HG02642 (cell line): ENCODE measurements at regions not wholly inside any gene's neighbourhood (a gene's known extent, or its start where the extent isn't known, plus 50 kb on each side); places are given as distances from the start of the nearest gene placed in this dataset.
A peak's percentile ranks its signal among the peaks of the same experiment; 100 is the strongest.

Experiments
- ATAC-seq: cut with Tn5 transposase; IDR thresholded peaks from one replicate; pipeline ENCODE4 v1.9.1; 2021; ENCODE audit warnings: mild to moderate bottlenecking; ENCODE audit not compliant: unreplicated experiment, poor library complexity

- ATAC-seq = peak; percentile 63
These were observed 372.0 kb upstream of the KIF2A start for GRCh38 chr5:61933787-61934626.

GRCh38 chr5:61941637-61942036 lies 364.4 kb upstream of the KIF2A start:
- ATAC-seq = no peak

GRCh38 chr5:61942462-61943049 lies 363.4 kb upstream of the KIF2A start:
- no peak for ATAC-seq

GRCh38 chr5:61943713-61944112 lies 362.3 kb upstream of the KIF2A start:
- ATAC-seq = no peak

GRCh38 chr5:61948151-61948550 lies 357.9 kb upstream of the KIF2A start:
- no peak for ATAC-seq

GRCh38 chr5:61949054-61949678 lies 356.8 kb upstream of the KIF2A start:
- ATAC-seq = no peak

GRCh38 chr5:61949679-61950435 lies 356.1 kb upstream of the KIF2A start:
- no peak for ATAC-seq

- no peak for ATAC-seq
These were observed 354.7 kb upstream of the KIF2A start for GRCh38 chr5:61951295-61951694.

GRCh38 chr5:61953913-61954312 lies 352.1 kb upstream of the KIF2A start:
- ATAC-seq = no peak

GRCh38 chr5:61964201-61964600 lies 341.8 kb upstream of the KIF2A start:
- ATAC-seq = no peak

GRCh38 chr5:61965069-61965468 lies 340.9 kb upstream of the KIF2A start:
- no peak for ATAC-seq

- ATAC-seq = no peak
These were observed 340.5 kb upstream of the KIF2A start for GRCh38 chr5:61965490-61965889.

- ATAC-seq = no peak
These were observed 339.6 kb upstream of the KIF2A start for GRCh38 chr5:61966296-61966955.

- ATAC-seq = no peak
These were observed 339.0 kb upstream of the KIF2A start for GRCh38 chr5:61966997-61967396.

GRCh38 chr5:61967681-61968080 lies 338.3 kb upstream of the KIF2A start:
- ATAC-seq = no peak

GRCh38 chr5:61969347-61969746 lies 336.7 kb upstream of the KIF2A start:
- ATAC-seq = no peak

GRCh38 chr5:61969755-61970154 lies 336.3 kb upstream of the KIF2A start:
- no peak for ATAC-seq

GRCh38 chr5:61970218-61970617 lies 335.8 kb upstream of the KIF2A start:
- ATAC-seq = no peak

- no peak for ATAC-seq
These were observed 331.3 kb upstream of the KIF2A start for GRCh38 chr5:61974680-61975079.

- ATAC-seq = no peak
These were observed 324.1 kb upstream of the KIF2A start for GRCh38 chr5:61981886-61982285.
